Lower leg skin (tissue), 4 donors: ENCODE measurements at regions not wholly inside any gene's neighbourhood (a gene's known extent, or its start where the extent isn't known, plus 50 kb on each side); places are given as distances from the start of the nearest gene placed in this dataset.
"Not testable (repeated sequence)": the region's sequence is repeated elsewhere in the genome, so short reads cannot be mapped to it uniquely, and the experiment has no call there.

Experiments
- DNase-seq, 2 donors: peaks; one replicate each; pipeline ENCODE4 v3.0.0-alpha.2; 2019; ENCODE audit warnings: low spot score in 2 of 2
- H3K4me3 ChIP-seq: fragments of 200-600 bp; sonication (generic); 2 replicates; pipeline ENCODE4 v1.5.1; 2017; ENCODE audit warnings: mild to moderate bottlenecking, low read depth; ENCODE audit not compliant: poor library complexity, severe bottlenecking
- POLR2A ChIP-seq, 2 donors: fragments of 450-650 bp; IDR thresholded peaks; one replicate each; pipeline ENCODE4 v1.6.1; 2016 to 2017; ENCODE audit warnings: antibody characterized with exemption in 2 of 2, mild to moderate bottlenecking in 1 of 2, moderate library complexity in 1 of 2
- WGBS, 2 donors: methylation state at CpG; one replicate each; pipeline ENCODE4 v1.1.5; 2018; 5-methylcytosine and 5-hydroxymethylcytosine counted together
- intact Hi-C: fragments of 100-400 bp; cut with DNase I; formaldehyde crosslinking; loops from one replicate; pipeline ENCODE4 v1.15.0; 2023; ENCODE audit warnings: low total_unique reads
- TF ChIP-seq, protein P1 (sequence below), 3 donors: fragments of 450-650 bp; IDR thresholded peaks; one replicate each; pipeline ENCODE4 v1.5.1; 2016; ENCODE audit warnings: antibody characterized with exemption in 3 of 3, mild to moderate bottlenecking in 3 of 3, moderate library complexity in 2 of 3

GRCh38 chr10:65786279-65786678, 1139.6 kb upstream of the LRRTM3 start:
- H3K4me3 ChIP-seq, result no peak overlapping the region
- intact Hi-C loops, result no loop called here
- 88 to 100% methylated on average over 2 of the region's 2 CpGs for WGBS, 2 donors
- no peak for DNase-seq
- TF ChIP-seq, protein P1, sequence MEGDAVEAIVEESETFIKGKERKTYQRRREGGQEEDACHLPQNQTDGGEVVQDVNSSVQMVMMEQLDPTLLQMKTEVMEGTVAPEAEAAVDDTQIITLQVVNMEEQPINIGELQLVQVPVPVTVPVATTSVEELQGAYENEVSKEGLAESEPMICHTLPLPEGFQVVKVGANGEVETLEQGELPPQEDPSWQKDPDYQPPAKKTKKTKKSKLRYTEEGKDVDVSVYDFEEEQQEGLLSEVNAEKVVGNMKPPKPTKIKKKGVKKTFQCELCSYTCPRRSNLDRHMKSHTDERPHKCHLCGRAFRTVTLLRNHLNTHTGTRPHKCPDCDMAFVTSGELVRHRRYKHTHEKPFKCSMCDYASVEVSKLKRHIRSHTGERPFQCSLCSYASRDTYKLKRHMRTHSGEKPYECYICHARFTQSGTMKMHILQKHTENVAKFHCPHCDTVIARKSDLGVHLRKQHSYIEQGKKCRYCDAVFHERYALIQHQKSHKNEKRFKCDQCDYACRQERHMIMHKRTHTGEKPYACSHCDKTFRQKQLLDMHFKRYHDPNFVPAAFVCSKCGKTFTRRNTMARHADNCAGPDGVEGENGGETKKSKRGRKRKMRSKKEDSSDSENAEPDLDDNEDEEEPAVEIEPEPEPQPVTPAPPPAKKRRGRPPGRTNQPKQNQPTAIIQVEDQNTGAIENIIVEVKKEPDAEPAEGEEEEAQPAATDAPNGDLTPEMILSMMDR (IDR thresholded peaks at IDR 0.05), result no peak
- no peak for TF ChIP-seq POLR2A (IDR thresholded peaks at IDR 0.05)

DNA sequence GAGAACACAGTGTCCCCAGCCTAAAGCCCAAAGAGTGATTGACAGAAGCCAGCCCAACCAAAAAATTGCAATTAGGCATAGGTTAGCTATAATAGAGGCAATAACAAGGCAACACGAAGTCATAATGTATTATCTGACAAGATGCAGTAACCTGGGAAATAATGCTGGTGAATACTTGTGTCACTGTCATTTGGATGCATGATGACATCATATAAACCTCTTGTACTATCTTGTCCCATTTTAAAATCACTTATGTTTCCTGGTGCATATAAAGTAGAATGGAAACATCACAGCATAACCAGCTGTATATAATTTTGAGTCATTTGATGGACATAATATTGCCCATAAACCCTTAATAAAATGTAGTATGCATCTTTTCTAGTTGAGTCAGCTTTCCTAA, 1138.3 kb upstream of the LRRTM3 start:
- H3K4me3 ChIP-seq, result no peak overlapping the region
- 67% methylated on average over 1 of the region's 1 CpG for WGBS, 2 donors
- TF ChIP-seq, protein P1 (IDR thresholded peaks at IDR 0.05), result no peak
- no peak for TF ChIP-seq POLR2A (IDR thresholded peaks at IDR 0.05)
- DNase-seq, result no peak
- intact Hi-C loops, result no loop called here

DNA sequence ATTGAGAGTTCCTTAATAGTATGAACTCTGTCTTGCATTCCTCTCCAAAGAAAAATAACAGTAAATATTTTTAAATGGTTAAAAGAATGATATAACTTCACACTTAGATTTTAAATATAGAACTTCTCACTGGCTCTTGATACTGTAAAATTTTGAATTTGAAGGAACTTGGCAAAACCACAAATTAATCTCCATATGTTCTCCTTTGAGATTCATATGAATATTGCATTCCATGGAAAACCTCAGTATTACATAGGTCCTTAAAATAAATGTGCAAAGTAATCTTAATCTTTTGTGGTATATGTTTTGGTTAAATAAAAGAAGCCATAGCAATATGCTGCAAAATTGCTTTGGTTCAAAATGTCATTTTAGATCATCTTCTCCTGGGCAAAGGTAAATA, 1137.6 kb upstream of the LRRTM3 start:
- intact Hi-C loops, result no loop called here
- no peak overlapping the region for H3K4me3 ChIP-seq
- TF ChIP-seq POLR2A (IDR thresholded peaks at IDR 0.05), result no peak
- TF ChIP-seq, protein P1 (IDR thresholded peaks at IDR 0.05), result no peak
- no peak for DNase-seq

GRCh38 chr10:65791979-65792378, 1133.9 kb upstream of the LRRTM3 start:
- H3K4me3 ChIP-seq, result no peak overlapping the region
- no peak for TF ChIP-seq POLR2A (IDR thresholded peaks at IDR 0.05)
- TF ChIP-seq, protein P1 (IDR thresholded peaks at IDR 0.05), result no peak
- WGBS, 2 donors, result 91 to 92% methylated on average over 1 of the region's 1 CpG
- no peak for DNase-seq
- intact Hi-C loops, result no loop called here

- 58 to 66% methylated on average over 4 of the region's 4 CpGs for WGBS, 2 donors
- DNase-seq, result no peak
- TF ChIP-seq, protein P1 (IDR thresholded peaks at IDR 0.05), result no peak
- TF ChIP-seq POLR2A (IDR thresholded peaks at IDR 0.05), result no peak
- intact Hi-C loops, result no loop called here
- H3K4me3 ChIP-seq, result no peak overlapping the region
These were observed 1132.0 kb upstream of the LRRTM3 start for GRCh38 chr10:65793738-65794425.

- intact Hi-C loops, DNase-seq, H3K4me3 ChIP-seq: not testable (repeated sequence)
- 96% methylated on average over 19 of the region's 19 CpGs for WGBS, 2 donors
These were observed 1131.0 kb upstream of the LRRTM3 start for GRCh38 chr10:65794861-65795260.
